GM18505 (cell line): ENCODE measurements at regions not wholly inside any gene's neighbourhood (a gene's known extent, or its start where the extent isn't known, plus 50 kb on each side); places are given as distances from the start of the nearest gene placed in this dataset.

Experiments used
- ATAC-seq: cut with Tn5 transposase; IDR thresholded peaks from one replicate; pipeline ENCODE4 v1.9.1; 2021; ENCODE audit not compliant: unreplicated experiment
- POLR2A ChIP-seq: IDR thresholded peaks from 4 replicates; pipeline ENCODE4 v1.6.1; 2011; ENCODE audit warnings: borderline replicate concordance; ENCODE audit not compliant: insufficient read depth, insufficient read length; ENCODE audit errors: extremely low read depth

DNA sequence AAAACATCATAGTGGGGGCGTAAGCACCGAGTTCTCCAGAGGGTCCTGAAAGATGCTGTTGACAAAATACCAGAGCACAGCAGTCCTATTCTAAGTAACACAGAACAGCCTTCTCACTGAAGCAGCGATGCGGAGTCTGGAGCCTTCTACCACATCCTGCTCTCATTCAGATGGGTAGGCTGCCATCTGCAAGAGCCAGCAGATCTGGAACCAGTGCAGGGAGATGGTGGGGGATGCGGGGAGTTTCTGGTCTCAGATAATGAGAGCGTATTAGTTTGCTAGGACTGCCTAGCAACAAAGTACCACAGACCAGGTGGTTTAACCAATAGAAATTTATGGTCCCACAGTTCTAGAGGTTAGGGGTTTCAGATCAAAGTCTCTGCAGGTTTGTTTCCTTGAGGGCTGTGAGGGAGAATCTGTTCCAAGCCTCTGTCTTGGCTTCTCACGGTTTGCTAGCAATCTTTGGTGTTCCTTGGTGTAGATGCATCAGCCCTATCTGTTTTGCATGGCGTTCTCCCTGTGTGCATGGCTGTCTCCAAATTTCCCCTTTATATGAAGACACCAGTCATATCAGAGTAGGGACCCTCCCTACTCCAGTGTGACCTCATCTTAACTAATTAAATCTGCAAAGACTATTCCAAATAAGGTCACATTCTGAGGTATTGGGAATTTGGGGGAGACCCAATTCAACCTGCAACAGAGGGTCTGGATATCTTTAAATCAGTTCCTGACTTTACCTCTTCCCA, 52.0 kb upstream of the STEAP1B start:
- ATAC-seq = peak; percentile 93
- no peak for TF ChIP-seq POLR2A

DNA sequence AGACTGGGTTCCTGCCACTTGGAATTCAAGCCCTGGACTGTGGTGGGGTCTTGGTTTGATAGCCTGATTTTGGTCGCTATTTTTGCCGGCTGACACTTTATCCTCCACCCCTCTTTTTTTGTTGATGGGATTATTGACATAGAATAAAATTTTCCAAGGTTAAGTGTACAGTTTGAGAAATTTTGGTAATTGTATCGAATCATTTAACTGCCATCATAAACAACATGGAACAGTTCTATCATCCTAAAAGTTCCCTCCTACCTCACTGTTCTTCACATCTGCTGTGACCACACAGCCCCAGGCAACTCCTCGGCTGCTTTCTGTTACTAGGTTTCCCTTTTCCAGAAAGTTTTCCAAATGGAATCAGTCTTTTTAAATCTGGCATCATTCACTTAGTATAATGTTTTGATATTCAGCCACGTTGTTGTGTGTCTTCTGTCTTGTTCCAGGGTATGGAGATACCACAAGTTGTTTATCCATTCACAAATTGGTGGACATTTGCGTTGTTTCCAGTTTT, 50.6 kb upstream of the STEAP1B start:
- no peak for ATAC-seq
- TF ChIP-seq POLR2A = no peak

DNA sequence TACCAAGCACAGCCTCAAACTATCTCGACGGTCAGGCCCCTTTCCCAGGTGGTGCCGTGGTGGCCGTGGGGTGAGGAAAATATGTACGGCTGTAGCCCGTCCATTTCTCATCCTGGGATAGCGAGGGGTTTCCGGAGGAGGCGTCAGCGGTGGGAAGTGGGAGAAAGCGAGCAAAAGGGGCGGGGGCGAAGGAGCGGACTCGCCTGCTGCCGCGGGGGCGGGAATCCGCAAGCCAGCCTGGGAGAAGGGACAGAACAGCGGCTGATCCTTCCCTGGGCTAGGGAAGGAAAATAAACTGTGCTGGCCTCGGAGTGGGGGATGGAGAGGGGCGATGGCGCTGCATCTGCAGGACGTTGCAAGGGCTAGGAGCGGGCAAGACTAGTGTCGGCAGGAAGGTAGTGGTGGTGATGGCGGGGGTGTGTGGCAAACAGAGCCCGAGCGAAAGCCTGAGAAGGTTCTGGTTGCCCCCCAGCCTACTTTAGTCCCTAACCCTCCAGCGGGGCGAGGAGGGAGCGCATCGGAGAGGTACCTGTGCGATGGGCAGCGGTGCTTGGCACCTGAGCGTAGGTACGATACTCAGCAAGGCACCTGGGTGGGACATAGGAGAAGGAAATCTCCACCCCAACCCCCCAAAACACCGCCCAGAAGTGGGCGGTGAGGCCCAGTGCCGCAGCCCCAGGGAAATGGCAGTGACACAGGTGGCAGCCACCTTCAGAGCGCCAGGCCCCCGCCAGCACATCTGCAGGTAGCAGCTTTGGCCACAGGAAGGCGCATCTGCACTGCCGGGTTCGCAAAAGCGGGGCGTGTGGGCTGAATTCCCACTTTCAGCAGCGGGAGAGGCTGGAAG, 49.9 kb upstream of the STEAP1B start:
- ATAC-seq = no peak
- no peak for TF ChIP-seq POLR2A
